GM23338 (cell line): ENCODE measurements at regions not wholly inside any gene's neighbourhood (a gene's known extent, or its start where the extent isn't known, plus 50 kb on each side); places are given as distances from the start of the nearest gene placed in this dataset.

Source experiments
- NANOG ChIP-seq: IDR thresholded peaks from 2 replicates; pipeline ENCODE4 v1.6.1; 2016; ENCODE audit warnings: antibody characterized with exemption, borderline replicate concordance
- POLR2AphosphoS5 ChIP-seq: IDR thresholded peaks from 2 replicates; pipeline ENCODE4 v1.6.1; 2016; ENCODE audit warnings: antibody characterized with exemption, low read depth
- ZNF331 ChIP-seq: fragments of 250-450 bp; sonication (Bioruptor Pico); IDR thresholded peaks from 2 replicates; pipeline ENCODE4 v1.5.0; 2020; ENCODE audit warnings: low read depth, mild to moderate bottlenecking, moderate library complexity
- ZNF462 ChIP-seq: fragments of 250-450 bp; sonication (Bioruptor Pico); IDR thresholded peaks from 2 replicates; pipeline ENCODE4 v1.5.0; 2020; ENCODE audit warnings: mild to moderate bottlenecking, moderate library complexity
- TF ChIP-seq, protein P1 (sequence below), 2 experiments: fragments of 200-600 bp in 1 of 2; sonication (generic) in 1 of 2; conservative IDR thresholded peaks; 2 replicates each; pipeline versions ENCODE4 v1.5.1 to v1.6.1; 2016 to 2017; ENCODE audit warnings: antibody characterized with exemption in 2 of 2, low read depth in 2 of 2, mild to moderate bottlenecking in 2 of 2, moderate library complexity in 1 of 2
- TF ChIP-seq, protein P2 (sequence below): IDR thresholded peaks from one replicate; pipeline ENCODE4 v1.6.1; 2018; ENCODE audit warnings: antibody characterized with exemption; ENCODE audit not compliant: unreplicated experiment

- TF ChIP-seq ZNF462 (CRISPR knock-in tag) (no peak), NANOG (no peak), ZNF331 (CRISPR knock-in tag) (no peak), POLR2AphosphoS5 (no peak)
- TF ChIP-seq, protein P1, sequence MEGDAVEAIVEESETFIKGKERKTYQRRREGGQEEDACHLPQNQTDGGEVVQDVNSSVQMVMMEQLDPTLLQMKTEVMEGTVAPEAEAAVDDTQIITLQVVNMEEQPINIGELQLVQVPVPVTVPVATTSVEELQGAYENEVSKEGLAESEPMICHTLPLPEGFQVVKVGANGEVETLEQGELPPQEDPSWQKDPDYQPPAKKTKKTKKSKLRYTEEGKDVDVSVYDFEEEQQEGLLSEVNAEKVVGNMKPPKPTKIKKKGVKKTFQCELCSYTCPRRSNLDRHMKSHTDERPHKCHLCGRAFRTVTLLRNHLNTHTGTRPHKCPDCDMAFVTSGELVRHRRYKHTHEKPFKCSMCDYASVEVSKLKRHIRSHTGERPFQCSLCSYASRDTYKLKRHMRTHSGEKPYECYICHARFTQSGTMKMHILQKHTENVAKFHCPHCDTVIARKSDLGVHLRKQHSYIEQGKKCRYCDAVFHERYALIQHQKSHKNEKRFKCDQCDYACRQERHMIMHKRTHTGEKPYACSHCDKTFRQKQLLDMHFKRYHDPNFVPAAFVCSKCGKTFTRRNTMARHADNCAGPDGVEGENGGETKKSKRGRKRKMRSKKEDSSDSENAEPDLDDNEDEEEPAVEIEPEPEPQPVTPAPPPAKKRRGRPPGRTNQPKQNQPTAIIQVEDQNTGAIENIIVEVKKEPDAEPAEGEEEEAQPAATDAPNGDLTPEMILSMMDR (conservative IDR thresholded peaks at IDR 0.05; ENCODE audit: low read depth in 2 of 2): no peak
- TF ChIP-seq, protein P2, sequence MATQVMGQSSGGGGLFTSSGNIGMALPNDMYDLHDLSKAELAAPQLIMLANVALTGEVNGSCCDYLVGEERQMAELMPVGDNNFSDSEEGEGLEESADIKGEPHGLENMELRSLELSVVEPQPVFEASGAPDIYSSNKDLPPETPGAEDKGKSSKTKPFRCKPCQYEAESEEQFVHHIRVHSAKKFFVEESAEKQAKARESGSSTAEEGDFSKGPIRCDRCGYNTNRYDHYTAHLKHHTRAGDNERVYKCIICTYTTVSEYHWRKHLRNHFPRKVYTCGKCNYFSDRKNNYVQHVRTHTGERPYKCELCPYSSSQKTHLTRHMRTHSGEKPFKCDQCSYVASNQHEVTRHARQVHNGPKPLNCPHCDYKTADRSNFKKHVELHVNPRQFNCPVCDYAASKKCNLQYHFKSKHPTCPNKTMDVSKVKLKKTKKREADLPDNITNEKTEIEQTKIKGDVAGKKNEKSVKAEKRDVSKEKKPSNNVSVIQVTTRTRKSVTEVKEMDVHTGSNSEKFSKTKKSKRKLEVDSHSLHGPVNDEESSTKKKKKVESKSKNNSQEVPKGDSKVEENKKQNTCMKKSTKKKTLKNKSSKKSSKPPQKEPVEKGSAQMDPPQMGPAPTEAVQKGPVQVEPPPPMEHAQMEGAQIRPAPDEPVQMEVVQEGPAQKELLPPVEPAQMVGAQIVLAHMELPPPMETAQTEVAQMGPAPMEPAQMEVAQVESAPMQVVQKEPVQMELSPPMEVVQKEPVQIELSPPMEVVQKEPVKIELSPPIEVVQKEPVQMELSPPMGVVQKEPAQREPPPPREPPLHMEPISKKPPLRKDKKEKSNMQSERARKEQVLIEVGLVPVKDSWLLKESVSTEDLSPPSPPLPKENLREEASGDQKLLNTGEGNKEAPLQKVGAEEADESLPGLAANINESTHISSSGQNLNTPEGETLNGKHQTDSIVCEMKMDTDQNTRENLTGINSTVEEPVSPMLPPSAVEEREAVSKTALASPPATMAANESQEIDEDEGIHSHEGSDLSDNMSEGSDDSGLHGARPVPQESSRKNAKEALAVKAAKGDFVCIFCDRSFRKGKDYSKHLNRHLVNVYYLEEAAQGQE: no peak
Measured at GRCh38 chr2:7619203-7619970, 702.2 kb downstream of the RNF144A start (continued).
